ENCODE measurements at regions not wholly inside any gene's neighbourhood (a gene's known extent, or its start where the extent isn't known, plus 50 kb on each side); places are given as distances from the start of the nearest gene placed in this dataset.
A peak's percentile ranks its signal among the peaks of the same experiment; 100 is the strongest.

DNA sequence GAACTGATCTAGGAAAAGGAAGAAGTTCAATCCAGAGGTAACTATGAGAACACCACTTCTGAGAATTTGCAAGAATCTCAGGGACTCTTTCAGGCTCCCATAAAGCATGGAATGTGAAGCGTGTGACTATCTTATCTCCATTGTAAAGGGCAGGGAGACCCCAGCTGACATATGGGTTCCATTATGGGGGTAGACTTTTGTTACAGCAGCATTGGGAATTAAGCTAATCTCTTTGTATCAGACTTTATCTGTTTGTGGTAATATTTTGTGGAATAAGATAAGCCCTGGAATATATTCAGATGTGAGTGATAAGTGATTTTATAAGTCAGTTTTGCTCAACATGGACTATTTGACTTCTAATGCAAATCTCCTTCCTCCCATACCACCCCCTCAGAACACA lies 468.3 kb downstream of the MEIS1 start:
- Histone ChIP-seq H2AK9ac (replicated peaks; ENCODE audit: low read depth, low read length, poor library complexity) (no peak overlapping the region), H3K4ac (ENCODE audit: low read depth, low read length) (peak overlapping the region; percentile 51), H3K9me1 (ENCODE audit: insufficient read depth, low read length) (peaks cover 3% of the 10 kb centered on the region; the same call in 1 of the 2 replicates), H3K79me1 (ENCODE audit: low read depth in 1 of 2, low read length in 2 of 2) (peaks cover 0 to 4% of the 10 kb centered on the region in 2 experiments; a peak in 1 of 4 replicates), H2AFZ (replicated peaks; ENCODE audit: low read length, poor library complexity) (no peak overlapping the region), H2BK20ac (ENCODE audit: low read depth, low read length) (peak overlapping the region; percentile 44), H3K18ac (ENCODE audit: low read depth, low read length) (peak overlapping the region; percentile 89; the same call in 1 of the 2 replicates), H3K27me3 (ENCODE audit: control insufficient read depth, insufficient read depth, low read length) (no peaks in the 10 kb centered on the region), H3K9me3 (ENCODE audit: control insufficient read depth, insufficient read depth, low read length) (no peaks in the 10 kb centered on the region), H3K23ac (ENCODE audit: low read depth, low read length) (no peak overlapping the region), H3K9ac (ENCODE audit: low read depth, low read length) (no peak overlapping the region), H4K91ac (ENCODE audit: insufficient read depth, low read depth, low read length) (no peak overlapping the region), H2AK5ac (ENCODE audit: low read depth, low read length) (peak overlapping the region; percentile 17; the same call in 1 of the 2 replicates), H3K4me1 (ENCODE audit: control insufficient read depth, insufficient read depth, low read length) (peaks cover 8% of the 10 kb centered on the region; the same call in 1 of the 2 replicates), H3K4me2 (ENCODE audit: low read depth, low read length) (no peak overlapping the region), H2BK15ac (ENCODE audit: low read depth, low read length) (no peak overlapping the region), H3K14ac (replicated peaks; ENCODE audit: low read depth, low read length) (peak overlapping the region; percentile 63), H3K4me3 (ENCODE audit: insufficient read depth, low read depth, low read length) (no peak overlapping the region), H4K20me1 (ENCODE audit: insufficient read depth, low read length) (no peaks in the 10 kb centered on the region), H3K36me3 (ENCODE audit: control insufficient read depth, insufficient read depth, low read length) (no peaks in the 10 kb centered on the region), H2BK120ac (ENCODE audit: low read depth, low read length) (peak overlapping the region; percentile 59), H4K8ac (ENCODE audit: low read depth in 2 of 2, low read length in 2 of 2) (no peak overlapping the region), H2BK5ac (ENCODE audit: low read depth, low read length, poor library complexity, severe bottlenecking) (no peak overlapping the region), H3K27ac (ENCODE audit: insufficient read depth, low read length) (no peak overlapping the region), H3K56ac (ENCODE audit: extremely low read depth, insufficient read depth, low read length) (no peak overlapping the region), H4K5ac (ENCODE audit: low read depth, low read length) (no peak overlapping the region)
- no TSS peak for BruUV-seq (replicated peaks)
- ChIA-PET POLR2A (ENCODE audit: unreplicated experiment) (no interaction called here), CTCF (interaction anchor here (0.6 to 0.8 kb wide), 2 partner anchors 445 to 832 kb away, joined by 3 read pairs; no protein-coding TSS in a partner anchor)
- dilution Hi-C loops (cut with HindIII; ENCODE audit: low sequenced_read_pairs, unreplicated experiment) (no loop called here), intact Hi-C loops (cut with micrococcal nuclease) (no loop called here), in situ Hi-C loops (cut with MboI; ENCODE audit: low sequenced_read_pairs) (no loop called here)
- TF ChIP-seq CHD1 (IDR thresholded peaks at IDR 0.05; ENCODE audit: low read depth, low read length): no peak
- TF ChIP-seq MAZ (IDR thresholded peaks at IDR 0.05; ENCODE audit: borderline replicate concordance, low read depth, low read length): no peak
- no peak for TF ChIP-seq RAD21 (IDR thresholded peaks at IDR 0.05; ENCODE audit: low read length)
- TF ChIP-seq, protein P1, sequence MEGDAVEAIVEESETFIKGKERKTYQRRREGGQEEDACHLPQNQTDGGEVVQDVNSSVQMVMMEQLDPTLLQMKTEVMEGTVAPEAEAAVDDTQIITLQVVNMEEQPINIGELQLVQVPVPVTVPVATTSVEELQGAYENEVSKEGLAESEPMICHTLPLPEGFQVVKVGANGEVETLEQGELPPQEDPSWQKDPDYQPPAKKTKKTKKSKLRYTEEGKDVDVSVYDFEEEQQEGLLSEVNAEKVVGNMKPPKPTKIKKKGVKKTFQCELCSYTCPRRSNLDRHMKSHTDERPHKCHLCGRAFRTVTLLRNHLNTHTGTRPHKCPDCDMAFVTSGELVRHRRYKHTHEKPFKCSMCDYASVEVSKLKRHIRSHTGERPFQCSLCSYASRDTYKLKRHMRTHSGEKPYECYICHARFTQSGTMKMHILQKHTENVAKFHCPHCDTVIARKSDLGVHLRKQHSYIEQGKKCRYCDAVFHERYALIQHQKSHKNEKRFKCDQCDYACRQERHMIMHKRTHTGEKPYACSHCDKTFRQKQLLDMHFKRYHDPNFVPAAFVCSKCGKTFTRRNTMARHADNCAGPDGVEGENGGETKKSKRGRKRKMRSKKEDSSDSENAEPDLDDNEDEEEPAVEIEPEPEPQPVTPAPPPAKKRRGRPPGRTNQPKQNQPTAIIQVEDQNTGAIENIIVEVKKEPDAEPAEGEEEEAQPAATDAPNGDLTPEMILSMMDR (conservative IDR thresholded peaks at IDR 0.05; ENCODE audit: low read depth, low read length): no peak
- no peak for TF ChIP-seq NFE2L2 (IDR thresholded peaks at IDR 0.05; ENCODE audit: low read depth, low read length)
- TF ChIP-seq, protein P2, sequence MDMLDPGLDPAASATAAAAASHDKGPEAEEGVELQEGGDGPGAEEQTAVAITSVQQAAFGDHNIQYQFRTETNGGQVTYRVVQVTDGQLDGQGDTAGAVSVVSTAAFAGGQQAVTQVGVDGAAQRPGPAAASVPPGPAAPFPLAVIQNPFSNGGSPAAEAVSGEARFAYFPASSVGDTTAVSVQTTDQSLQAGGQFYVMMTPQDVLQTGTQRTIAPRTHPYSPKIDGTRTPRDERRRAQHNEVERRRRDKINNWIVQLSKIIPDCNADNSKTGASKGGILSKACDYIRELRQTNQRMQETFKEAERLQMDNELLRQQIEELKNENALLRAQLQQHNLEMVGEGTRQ (IDR thresholded peaks at IDR 0.05; ENCODE audit: low read depth, low read length): no peak
- TF ChIP-seq FOS (IDR thresholded peaks at IDR 0.05; ENCODE audit: low read depth, low read length): no peak
- TF ChIP-seq RCOR1 (IDR thresholded peaks at IDR 0.05; ENCODE audit: insufficient replicate concordance, low read length): no peak
- no peak for TF ChIP-seq RFX5 (IDR thresholded peaks at IDR 0.05; ENCODE audit: low read depth, low read length)
- ATAC-seq (ENCODE audit: low read depth) (no peak), DNase-seq (no peak)
- WGBS, 2 experiments (ENCODE audit: extremely low coverage in 2 of 2, insufficient read length in 1 of 2): no CpG with 5 or more reads among the region's 1 CpG

Data from IMR-90 (cell line).